GM23338 (cell line): ENCODE measurements at regions not wholly inside any gene's neighbourhood (a gene's known extent, or its start where the extent isn't known, plus 50 kb on each side); places are given as distances from the start of the nearest gene placed in this dataset.

Experiments
- ATAC-seq: fragments of 200-7000 bp; cut with Tn5 transposase; 3 replicates; pipeline ENCODE4 v1.9.1; 2020
- DNase-seq: peaks from one replicate; pipeline ENCODE4 v3.0.0-alpha.2; 2015; ENCODE audit warnings: low spot score
- H2AFZ ChIP-seq: fragments of 200-600 bp; sonication (generic); 2 replicates; pipeline ENCODE4 v1.8.0; 2016; ENCODE audit warnings: antibody characterized with exemption, mild to moderate bottlenecking, moderate library complexity
- H3F3A ChIP-seq: fragments of 200-600 bp; sonication (generic); replicated peaks from 2 replicates; pipeline ENCODE4 v1.8.0; 2017; ENCODE audit warnings: antibody characterized with exemption, mixed run types, low read depth
- H3K27ac ChIP-seq: fragments of 200-600 bp; sonication (generic); 2 replicates; pipeline ENCODE4 v1.6.1; 2016; ENCODE audit warnings: low read depth
- H3K27me3 ChIP-seq: fragments of 200-600 bp; sonication (generic); 2 replicates; pipeline ENCODE4 v1.8.0; 2016; ENCODE audit warnings: mild to moderate bottlenecking, mixed run types, moderate library complexity; ENCODE audit not compliant: insufficient read depth
- H3K36me3 ChIP-seq: fragments of 200-600 bp; sonication (generic); 2 replicates; pipeline ENCODE4 v1.8.0; 2016; ENCODE audit warnings: mild to moderate bottlenecking; ENCODE audit not compliant: insufficient read depth
- H3K4me1 ChIP-seq: fragments of 200-600 bp; sonication (generic); 2 replicates; pipeline ENCODE4 v1.8.0; 2016; ENCODE audit warnings: mild to moderate bottlenecking, moderate library complexity; ENCODE audit not compliant: insufficient read depth
- H3K4me2 ChIP-seq: fragments of 200-600 bp; sonication (generic); 2 replicates; pipeline ENCODE4 v1.7.1; 2017; ENCODE audit warnings: mixed run types
- H3K4me3 ChIP-seq: fragments of 200-600 bp; sonication (generic); 2 replicates; pipeline ENCODE4 v1.6.1; 2016; ENCODE audit warnings: mixed run types
- H3K79me2 ChIP-seq: fragments of 200-600 bp; sonication (generic); replicated peaks from 2 replicates; pipeline ENCODE4 v1.8.0; 2017; ENCODE audit warnings: mild to moderate bottlenecking; ENCODE audit not compliant: insufficient read depth
- H3K9me2 ChIP-seq: fragments of 200-600 bp; sonication (generic); 2 replicates; pipeline ENCODE4 v1.8.0; 2017; ENCODE audit not compliant: insufficient read depth
- H4K20me1 ChIP-seq: fragments of 200-600 bp; sonication (generic); replicated peaks from 2 replicates; pipeline ENCODE4 v1.8.0; 2017; ENCODE audit warnings: mild to moderate bottlenecking; ENCODE audit not compliant: insufficient read depth
- H3K27ac Mint-ChIP-seq: 2 replicates; pipeline ENCODE4 v1.8.0; 2020; ENCODE audit warnings: inconsistent platforms, mild to moderate bottlenecking, moderate library complexity, mixed read lengths
- H3K27me3 Mint-ChIP-seq: 3 replicates; pipeline ENCODE4 v1.8.0; 2022; ENCODE audit warnings: low read depth, mild to moderate bottlenecking, moderate library complexity, mixed read lengths, inconsistent platforms; ENCODE audit not compliant: insufficient read depth, poor library complexity
- H3K36me3 Mint-ChIP-seq: 3 replicates; pipeline ENCODE4 v1.8.0; 2021; ENCODE audit warnings: low read depth, mild to moderate bottlenecking, inconsistent platforms, moderate library complexity, mixed read lengths
- H3K4me1 Mint-ChIP-seq: 3 replicates; pipeline ENCODE4 v1.8.0; 2020; ENCODE audit warnings: mild to moderate bottlenecking, inconsistent platforms, mixed read lengths
- H3K4me3 Mint-ChIP-seq: 3 replicates; pipeline ENCODE4 v1.8.0; 2021; ENCODE audit warnings: moderate library complexity, mild to moderate bottlenecking, inconsistent platforms, mixed read lengths
- H3K9me3 Mint-ChIP-seq: 3 replicates; pipeline ENCODE4 v1.8.0; 2020; ENCODE audit warnings: moderate library complexity, mild to moderate bottlenecking, inconsistent platforms, mixed read lengths
- EZH2phosphoT487 ChIP-seq: fragments of 200-600 bp; sonication (generic); IDR thresholded peaks from one replicate; pipeline ENCODE4 v1.8.1; 2018; ENCODE audit warnings: antibody characterized with exemption; ENCODE audit not compliant: unreplicated experiment
- JUNB ChIP-seq: IDR thresholded peaks from one replicate; pipeline ENCODE4 v1.6.1; 2016; ENCODE audit warnings: antibody characterized with exemption; ENCODE audit not compliant: unreplicated experiment
- NANOG ChIP-seq: IDR thresholded peaks from 2 replicates; pipeline ENCODE4 v1.6.1; 2016; ENCODE audit warnings: antibody characterized with exemption, borderline replicate concordance
- STAT1 ChIP-seq: IDR thresholded peaks from one replicate; pipeline ENCODE4 v1.6.1; 2016; ENCODE audit warnings: antibody characterized with exemption; ENCODE audit not compliant: unreplicated experiment
- ZNF114 ChIP-seq: fragments of 250-450 bp; sonication (Bioruptor Pico); IDR thresholded peaks from 2 replicates; pipeline ENCODE4 v1.5.0; 2020; ENCODE audit warnings: mild to moderate bottlenecking, moderate library complexity
- ZNF331 ChIP-seq: fragments of 250-450 bp; sonication (Bioruptor Pico); IDR thresholded peaks from 2 replicates; pipeline ENCODE4 v1.5.0; 2020; ENCODE audit warnings: low read depth, mild to moderate bottlenecking, moderate library complexity
- TF ChIP-seq, protein P1 (sequence below): fragments of 250-450 bp; sonication (Bioruptor Pico); IDR thresholded peaks from 2 replicates; pipeline ENCODE4 v1.5.0; 2020; ENCODE audit warnings: mild to moderate bottlenecking, moderate library complexity
- TF ChIP-seq, protein P2 (sequence below): IDR thresholded peaks from 2 replicates; pipeline ENCODE4 v1.6.1; 2016; ENCODE audit warnings: antibody characterized with exemption

DNA sequence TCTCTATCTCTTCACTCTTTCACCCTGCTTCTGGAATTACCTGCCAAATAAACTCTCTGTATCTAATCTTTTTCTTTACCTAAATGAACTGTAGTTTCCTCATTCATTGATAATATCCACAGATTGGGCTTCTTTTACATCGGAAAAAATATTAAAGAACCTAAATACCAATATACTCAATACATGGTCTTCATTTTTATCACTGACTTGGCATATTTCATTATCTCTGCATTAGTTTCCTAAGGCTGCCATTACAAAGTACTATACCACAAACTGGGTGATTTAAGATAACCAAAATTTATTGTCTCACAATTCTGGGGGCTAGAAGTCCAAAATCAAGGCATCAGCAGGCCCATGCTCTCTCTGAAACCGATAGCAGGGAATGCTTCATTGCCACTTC is 411.9 kb upstream of the SPTLC3 start:
- H3K4me3 Mint-ChIP-seq, result no peak overlapping the region
- Histone ChIP-seq H3K27ac (no peak overlapping the region), H3K4me2 (no peak overlapping the region), H3K4me1 (peaks cover 22% of the 10 kb centered on the region; the same call in 1 of the 2 replicates), H3F3A (no peaks in the 10 kb centered on the region), H3K79me2 (no peaks in the 10 kb centered on the region), H3K9me2 (no peaks in the 10 kb centered on the region), H3K4me3 (no peak overlapping the region), H3K36me3 (no peaks in the 10 kb centered on the region), H2AFZ (0 out of 2 replicates have a peak overlapping the region, but pooled peaks have one; percentile 3), H3K27me3 (no peaks in the 10 kb centered on the region), H4K20me1 (no peaks in the 10 kb centered on the region)
- H3K27me3 Mint-ChIP-seq, result peaks cover 3% of the 10 kb centered on the region
- ATAC-seq, result no peak
- H3K4me1 Mint-ChIP-seq, result peaks cover 39% of the 10 kb centered on the region
- H3K36me3 Mint-ChIP-seq, result no peaks in the 10 kb centered on the region
- DNase-seq, result no peak
- no peaks in the 10 kb centered on the region for H3K9me3 Mint-ChIP-seq
- no peak overlapping the region; the same call in 1 of the 2 replicates for H3K27ac Mint-ChIP-seq
- TF ChIP-seq, protein P1, sequence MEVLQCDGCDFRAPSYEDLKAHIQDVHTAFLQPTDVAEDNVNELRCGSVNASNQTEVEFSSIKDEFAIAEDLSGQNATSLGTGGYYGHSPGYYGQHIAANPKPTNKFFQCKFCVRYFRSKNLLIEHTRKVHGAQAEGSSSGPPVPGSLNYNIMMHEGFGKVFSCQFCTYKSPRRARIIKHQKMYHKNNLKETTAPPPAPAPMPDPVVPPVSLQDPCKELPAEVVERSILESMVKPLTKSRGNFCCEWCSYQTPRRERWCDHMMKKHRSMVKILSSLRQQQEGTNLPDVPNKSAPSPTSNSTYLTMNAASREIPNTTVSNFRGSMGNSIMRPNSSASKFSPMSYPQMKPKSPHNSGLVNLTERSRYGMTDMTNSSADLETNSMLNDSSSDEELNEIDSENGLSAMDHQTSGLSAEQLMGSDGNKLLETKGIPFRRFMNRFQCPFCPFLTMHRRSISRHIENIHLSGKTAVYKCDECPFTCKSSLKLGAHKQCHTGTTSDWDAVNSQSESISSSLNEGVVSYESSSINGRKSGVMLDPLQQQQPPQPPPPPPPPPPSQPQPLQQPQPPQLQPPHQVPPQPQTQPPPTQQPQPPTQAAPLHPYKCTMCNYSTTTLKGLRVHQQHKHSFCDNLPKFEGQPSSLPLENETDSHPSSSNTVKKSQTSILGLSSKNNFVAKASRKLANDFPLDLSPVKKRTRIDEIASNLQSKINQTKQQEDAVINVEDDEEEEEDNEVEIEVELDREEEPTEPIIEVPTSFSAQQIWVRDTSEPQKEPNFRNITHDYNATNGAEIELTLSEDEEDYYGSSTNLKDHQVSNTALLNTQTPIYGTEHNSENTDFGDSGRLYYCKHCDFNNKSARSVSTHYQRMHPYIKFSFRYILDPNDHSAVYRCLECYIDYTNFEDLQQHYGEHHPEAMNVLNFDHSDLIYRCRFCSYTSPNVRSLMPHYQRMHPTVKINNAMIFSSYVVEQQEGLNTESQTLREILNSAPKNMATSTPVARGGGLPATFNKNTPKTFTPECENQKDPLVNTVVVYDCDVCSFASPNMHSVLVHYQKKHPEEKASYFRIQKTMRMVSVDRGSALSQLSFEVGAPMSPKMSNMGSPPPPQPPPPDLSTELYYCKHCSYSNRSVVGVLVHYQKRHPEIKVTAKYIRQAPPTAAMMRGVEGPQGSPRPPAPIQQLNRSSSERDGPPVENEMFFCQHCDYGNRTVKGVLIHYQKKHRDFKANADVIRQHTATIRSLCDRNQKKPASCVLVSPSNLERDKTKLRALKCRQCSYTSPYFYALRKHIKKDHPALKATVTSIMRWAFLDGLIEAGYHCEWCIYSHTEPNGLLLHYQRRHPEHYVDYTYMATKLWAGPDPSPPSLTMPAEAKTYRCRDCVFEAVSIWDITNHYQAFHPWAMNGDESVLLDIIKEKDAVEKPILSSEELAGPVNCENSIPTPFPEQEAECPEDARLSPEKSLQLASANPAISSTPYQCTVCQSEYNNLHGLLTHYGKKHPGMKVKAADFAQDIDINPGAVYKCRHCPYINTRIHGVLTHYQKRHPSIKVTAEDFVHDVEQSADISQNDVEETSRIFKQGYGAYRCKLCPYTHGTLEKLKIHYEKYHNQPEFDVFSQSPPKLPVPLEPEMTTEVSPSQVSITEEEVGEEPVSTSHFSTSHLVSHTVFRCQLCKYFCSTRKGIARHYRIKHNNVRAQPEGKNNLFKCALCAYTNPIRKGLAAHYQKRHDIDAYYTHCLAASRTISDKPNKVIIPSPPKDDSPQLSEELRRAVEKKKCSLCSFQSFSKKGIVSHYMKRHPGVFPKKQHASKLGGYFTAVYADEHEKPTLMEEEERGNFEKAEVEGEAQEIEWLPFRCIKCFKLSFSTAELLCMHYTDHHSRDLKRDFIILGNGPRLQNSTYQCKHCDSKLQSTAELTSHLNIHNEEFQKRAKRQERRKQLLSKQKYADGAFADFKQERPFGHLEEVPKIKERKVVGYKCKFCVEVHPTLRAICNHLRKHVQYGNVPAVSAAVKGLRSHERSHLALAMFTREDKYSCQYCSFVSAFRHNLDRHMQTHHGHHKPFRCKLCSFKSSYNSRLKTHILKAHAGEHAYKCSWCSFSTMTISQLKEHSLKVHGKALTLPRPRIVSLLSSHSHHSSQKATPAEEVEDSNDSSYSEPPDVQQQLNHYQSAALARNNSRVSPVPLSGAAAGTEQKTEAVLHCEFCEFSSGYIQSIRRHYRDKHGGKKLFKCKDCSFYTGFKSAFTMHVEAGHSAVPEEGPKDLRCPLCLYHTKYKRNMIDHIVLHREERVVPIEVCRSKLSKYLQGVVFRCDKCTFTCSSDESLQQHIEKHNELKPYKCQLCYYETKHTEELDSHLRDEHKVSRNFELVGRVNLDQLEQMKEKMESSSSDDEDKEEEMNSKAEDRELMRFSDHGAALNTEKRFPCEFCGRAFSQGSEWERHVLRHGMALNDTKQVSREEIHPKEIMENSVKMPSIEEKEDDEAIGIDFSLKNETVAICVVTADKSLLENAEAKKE (CRISPR knock-in tag), result no peak
- TF ChIP-seq, protein P2, sequence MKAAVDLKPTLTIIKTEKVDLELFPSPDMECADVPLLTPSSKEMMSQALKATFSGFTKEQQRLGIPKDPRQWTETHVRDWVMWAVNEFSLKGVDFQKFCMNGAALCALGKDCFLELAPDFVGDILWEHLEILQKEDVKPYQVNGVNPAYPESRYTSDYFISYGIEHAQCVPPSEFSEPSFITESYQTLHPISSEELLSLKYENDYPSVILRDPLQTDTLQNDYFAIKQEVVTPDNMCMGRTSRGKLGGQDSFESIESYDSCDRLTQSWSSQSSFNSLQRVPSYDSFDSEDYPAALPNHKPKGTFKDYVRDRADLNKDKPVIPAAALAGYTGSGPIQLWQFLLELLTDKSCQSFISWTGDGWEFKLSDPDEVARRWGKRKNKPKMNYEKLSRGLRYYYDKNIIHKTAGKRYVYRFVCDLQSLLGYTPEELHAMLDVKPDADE, result no peak
- no peak for TF ChIP-seq ZNF114 (CRISPR knock-in tag)
- no peak for TF ChIP-seq NANOG
- no peak for TF ChIP-seq STAT1
- no peak for TF ChIP-seq JUNB
- no peak for TF ChIP-seq EZH2phosphoT487
- TF ChIP-seq ZNF331, result no peak
